ENCODE measurements at regions not wholly inside any gene's neighbourhood (a gene's known extent, or its start where the extent isn't known, plus 50 kb on each side); places are given as distances from the start of the nearest gene placed in this dataset.
"Not testable (repeated sequence)": the region's sequence is repeated elsewhere in the genome, so short reads cannot be mapped to it uniquely, and the experiment has no call there.

DNA sequence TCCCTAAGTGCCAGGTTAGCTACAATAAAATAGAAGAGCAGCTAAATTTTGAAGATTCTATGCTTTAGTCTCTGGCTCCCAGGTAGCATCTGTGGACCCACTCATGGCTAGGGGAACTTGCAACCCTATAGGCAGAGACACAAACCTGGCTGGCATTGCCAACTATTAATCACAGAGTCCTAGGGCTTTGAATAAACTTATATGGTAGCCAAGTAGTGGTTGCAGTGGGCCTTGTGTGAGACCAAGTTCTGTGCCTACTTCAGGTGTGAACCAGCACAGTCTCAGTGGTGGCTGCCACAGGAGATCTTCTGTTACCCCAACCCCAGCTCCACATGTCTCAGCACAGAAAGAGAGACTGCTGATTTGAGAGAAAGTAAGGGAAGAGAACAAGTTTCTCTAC is 62.9 kb upstream of the ZNG1F start:
- H3K36me3 Mint-ChIP-seq; H3K4me3 Mint-ChIP-seq; DNase-seq; H3K27me3 Mint-ChIP-seq; H3K4me1 Mint-ChIP-seq; ATAC-seq (ENCODE audit: low read depth in 2 of 2); H3K27ac Mint-ChIP-seq: not testable (repeated sequence)
- peaks cover 0 to 37% (median 16%) of the 10 kb centered on the region in 7 donors for H3K9me3 Mint-ChIP-seq

DNA sequence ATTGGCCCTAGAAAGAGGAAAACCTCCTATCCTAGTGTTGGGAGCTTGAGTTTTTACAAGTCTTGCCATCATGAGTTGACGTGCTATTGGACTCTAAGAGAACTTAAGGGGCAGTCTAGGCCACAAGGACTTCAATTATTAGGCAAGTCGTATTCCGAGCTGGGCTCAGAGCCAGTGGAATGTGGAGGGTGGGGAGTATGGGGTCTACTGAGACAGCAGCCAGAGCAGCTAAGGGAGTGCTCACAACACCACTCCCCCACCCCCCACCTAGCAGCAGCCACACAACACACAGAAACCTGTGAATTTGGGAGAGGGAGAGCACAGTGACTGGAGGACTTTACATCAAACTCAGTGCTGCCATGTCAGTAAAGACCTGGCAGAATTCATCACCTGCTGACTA is 62.0 kb upstream of the ZNG1F start:
- not testable (repeated sequence) for DNase-seq; H3K27ac Mint-ChIP-seq; ATAC-seq (ENCODE audit: low read depth in 2 of 2); H3K36me3 Mint-ChIP-seq; H3K4me3 Mint-ChIP-seq; H3K4me1 Mint-ChIP-seq; H3K27me3 Mint-ChIP-seq
- peaks cover 0 to 37% (median 20%) of the 10 kb centered on the region in 7 donors for H3K9me3 Mint-ChIP-seq

DNA sequence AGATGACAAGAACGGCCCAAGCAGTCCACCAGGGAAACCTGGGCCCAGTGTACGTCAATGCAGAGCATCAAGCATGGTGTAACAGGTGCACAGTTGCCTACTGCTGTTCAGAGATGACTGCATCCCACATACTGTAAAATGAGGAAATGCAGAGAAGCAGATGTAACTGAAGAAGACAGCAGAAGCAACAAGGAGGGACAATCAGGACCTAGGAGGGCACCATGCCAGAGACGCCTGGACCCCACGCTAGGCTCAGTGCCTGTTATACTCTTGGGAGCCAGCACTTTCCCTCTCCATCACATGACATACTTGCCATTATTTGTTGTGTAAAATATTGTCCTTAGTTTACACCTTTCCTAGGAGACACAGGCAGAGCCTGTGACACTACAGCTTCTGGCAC is 57.6 kb upstream of the ZNG1F start:
- not testable (repeated sequence) for H3K4me1 Mint-ChIP-seq; H3K4me3 Mint-ChIP-seq; H3K27me3 Mint-ChIP-seq; H3K36me3 Mint-ChIP-seq; DNase-seq; H3K27ac Mint-ChIP-seq; ATAC-seq (ENCODE audit: low read depth in 2 of 2)
- H3K9me3 Mint-ChIP-seq: peaks cover 5 to 33% (median 17%) of the 10 kb centered on the region in 7 donors

All from naive B cell (primary cell).